GM12878 (cell line): ENCODE measurements at regions not wholly inside any gene's neighbourhood (a gene's known extent, or its start where the extent isn't known, plus 50 kb on each side); places are given as distances from the start of the nearest gene placed in this dataset.

ENCODE experiments used
- ATAC-seq: fragments of 200-7000 bp; cut with Tn5 transposase; 3 replicates; pipeline ENCODE4 v1.9.1; 2020; ENCODE audit warnings: mild to moderate bottlenecking, moderate library complexity
- BruUV-seq: library from RNA; stranded (reverse); fragments of 400-500 nt; replicated peaks from 2 replicates; lab custom pipeline; 2021; lab: Mats Ljungman, UMichigan
- CTCF ChIA-PET: fragments of 300-600 bp; sonication (Branson Sonifier 250); formaldehyde crosslinking; extraction: SDS; loops from one replicate; lab custom pipeline; 2021; ENCODE audit warnings: inconsistent platforms; lab: Yijun Ruan, JAX
- POLR2A ChIA-PET: fragments of 350-600 bp; formaldehyde crosslinking; extraction: SDS; loops from one replicate; lab custom pipeline; 2021; ENCODE audit warnings: inconsistent platforms; lab: Charles Lee
- RAD21 ChIA-PET: fragments of 300-600 bp; sonication (Branson Sonifier 250); formaldehyde crosslinking; loops from one replicate; lab custom pipeline; 2023; ENCODE audit warnings: antibody characterized with exemption; ENCODE audit not compliant: unreplicated experiment; lab: Charles Lee
- SMC1A ChIA-PET: fragments of 300-600 bp; sonication (Branson Sonifier 250); formaldehyde crosslinking; loops from one replicate; lab custom pipeline; 2023; ENCODE audit not compliant: unreplicated experiment, uncharacterized antibody; lab: Charles Lee
- DNase-seq: peaks from one replicate; pipeline ENCODE4 v3.0.0-alpha.2; 2011; ENCODE audit warnings: low read depth, low spot score
- FAIRE-seq: peaks from 3 replicates; lab custom pipeline; 2011; peaks lifted over from hg19 to GRCh38; lab: Jason Lieb, UNC
- H2AFZ ChIP-seq: 2 replicates; pipeline ENCODE4 v1.6.0; 2011; ENCODE audit warnings: low read depth, low read length, control low read depth; ENCODE audit not compliant: control insufficient read depth
- H3K27ac ChIP-seq: 2 replicates; pipeline ENCODE4 v1.5.1; 2011; ENCODE audit warnings: control low read depth; ENCODE audit not compliant: control insufficient read depth, insufficient read depth
- H3K27me3 ChIP-seq, 2 experiments: replicated peaks in 1 of 2; 2 replicates each; pipeline versions ENCODE4 v1.6.0 to v1.6.1; 2011; ENCODE audit warnings: low read length in 1 of 2; ENCODE audit not compliant: control insufficient read depth in 2 of 2, insufficient read depth in 2 of 2
- H3K36me3 ChIP-seq, 2 experiments: 2 replicates each; pipeline ENCODE4 v1.5.1; 2011; ENCODE audit warnings: low read length in 1 of 2; ENCODE audit not compliant: control insufficient read depth in 2 of 2, insufficient read depth in 2 of 2
- H3K4me1 ChIP-seq: 2 replicates; pipeline ENCODE4 v1.6.1; 2011; ENCODE audit warnings: mild to moderate bottlenecking, low read length, moderate library complexity, mixed read lengths; ENCODE audit not compliant: control insufficient read depth, insufficient read depth
- H3K4me2 ChIP-seq: 2 replicates; pipeline ENCODE4 v1.6.0; 2011; ENCODE audit warnings: control low read depth; ENCODE audit not compliant: control insufficient read depth, insufficient read depth
- H3K4me3 ChIP-seq: fragments of 200-600 bp; sonication (generic); 2 replicates; pipeline ENCODE4 v1.5.1; 2016
- H3K79me2 ChIP-seq: 2 replicates; pipeline ENCODE4 v1.6.0; 2011; ENCODE audit warnings: low read length; ENCODE audit not compliant: control insufficient read depth, insufficient read depth
- H3K9ac ChIP-seq: 2 replicates; pipeline ENCODE4 v1.8.0; 2011; ENCODE audit warnings: low read length, control low read depth, mixed read lengths; ENCODE audit not compliant: control insufficient read depth, insufficient read depth
- H3K9me3 ChIP-seq: replicated peaks from 3 replicates; pipeline ENCODE4 v1.5.1; 2011; ENCODE audit warnings: mild to moderate bottlenecking, low read length; ENCODE audit not compliant: control insufficient read depth, insufficient read depth
- H4K20me1 ChIP-seq: 2 replicates; pipeline ENCODE4 v1.6.0; 2011; ENCODE audit not compliant: control insufficient read depth, insufficient read depth
- CBX3 ChIP-seq: fragments of 200-600 bp; sonication (generic); IDR thresholded peaks from 2 replicates; pipeline ENCODE4 v1.6.1; 2016; ENCODE audit warnings: low read depth, borderline replicate concordance
- DPF2 ChIP-seq: fragments of 450-650 bp; IDR thresholded peaks from 2 replicates; pipeline ENCODE4 v1.6.1; 2017; ENCODE audit warnings: mild to moderate bottlenecking
- ETV6 ChIP-seq, 2 experiments: fragments of 450-650 bp in 1 of 2; IDR thresholded peaks in 1 of 2; conservative IDR thresholded peaks in 1 of 2; 2 replicates each; pipeline ENCODE4 v1.6.1; 2014; ENCODE audit warnings: antibody characterized with exemption in 1 of 2, borderline replicate concordance in 1 of 2, low read depth in 1 of 2, mild to moderate bottlenecking in 1 of 2, moderate library complexity in 1 of 2
- IKZF2 ChIP-seq, 2 experiments: fragments of 450-650 bp; IDR thresholded peaks; 2 replicates each; pipeline ENCODE4 v1.6.1; 2017; ENCODE audit warnings: mild to moderate bottlenecking in 2 of 2, moderate library complexity in 2 of 2
- JUND ChIP-seq: IDR thresholded peaks from 2 replicates; pipeline ENCODE4 v1.6.1; 2012; ENCODE audit warnings: low read depth, mild to moderate bottlenecking, low read length, improper control_type of control experiment, moderate library complexity
- MYB ChIP-seq: fragments of 150-350 bp; IDR thresholded peaks from 2 replicates; pipeline ENCODE4 v1.6.1; 2014; ENCODE audit warnings: mild to moderate bottlenecking, low read depth, low read length, borderline replicate concordance
- MYC ChIP-seq: IDR thresholded peaks from 2 replicates; pipeline ENCODE4 v1.6.1; 2011; ENCODE audit warnings: mild to moderate bottlenecking, low read length, moderate library complexity, inconsistent platforms; ENCODE audit not compliant: insufficient read depth, insufficient replicate concordance, insufficient read length, severe bottlenecking
- NBN ChIP-seq: fragments of 450-650 bp; IDR thresholded peaks from 2 replicates; pipeline ENCODE4 v1.6.1; 2016
- POLR2AphosphoS2 ChIP-seq: IDR thresholded peaks from 2 replicates; pipeline ENCODE4 v1.6.1; 2011; ENCODE audit warnings: low read depth, mild to moderate bottlenecking, low read length, improper control_type of control experiment, moderate library complexity
- RUNX3 ChIP-seq: IDR thresholded peaks from 2 replicates; pipeline ENCODE4 v1.6.1; 2012; ENCODE audit warnings: low read length, inconsistent platforms
- SIN3A ChIP-seq: IDR thresholded peaks from 2 replicates; pipeline ENCODE4 v1.6.1; 2012; ENCODE audit warnings: low read depth, low read length, improper control_type of control experiment
- SMAD5 ChIP-seq: IDR thresholded peaks from 2 replicates; pipeline ENCODE4 v1.6.1; 2016; ENCODE audit warnings: antibody characterized with exemption, low read depth
- SRF ChIP-seq, 2 experiments: IDR thresholded peaks; 2 replicates each; pipeline ENCODE4 v1.6.1; 2011; ENCODE audit warnings: low read depth in 2 of 2, low read length in 2 of 2, mild to moderate bottlenecking in 1 of 2, moderate library complexity in 1 of 2
- SUZ12 ChIP-seq: fragments of 200-600 bp; sonication (generic); IDR thresholded peaks from one replicate; pipeline ENCODE4 v1.6.1; 2018; ENCODE audit warnings: antibody characterized with exemption, mild to moderate bottlenecking; ENCODE audit not compliant: unreplicated experiment
- YY1 ChIP-seq: IDR thresholded peaks from 2 replicates; pipeline ENCODE4 v1.6.1; 2011; ENCODE audit warnings: low read depth, mild to moderate bottlenecking, low read length
- whole genome bisulfite sequencing: methylation state at CpG from one replicate; pipeline ENCODE4 v1.1.6; 2016; ENCODE audit warnings: low lambda C conversion rate; ENCODE audit not compliant: insufficient replicate concordance, insufficient coverage; ENCODE audit errors: missing lambda C conversion rate; 5-methylcytosine and 5-hydroxymethylcytosine counted together
- in situ Hi-C: fragments of 300-500 bp; cut with MboI; formaldehyde crosslinking; loops from 9 replicates; pipeline ENCODE4 v1.14.3; 2018; ENCODE audit warnings: mixed read lengths
- intact Hi-C: fragments of 100-400 bp; cut with micrococcal nuclease; formaldehyde crosslinking; loops from one replicate; pipeline ENCODE4 v1.14.2; 2022; ENCODE audit not compliant: unreplicated experiment
- TF ChIP-seq, protein P1 (sequence below): fragments of 450-650 bp; IDR thresholded peaks from 2 replicates; pipeline ENCODE4 v1.6.1; 2016; ENCODE audit warnings: mild to moderate bottlenecking
- TF ChIP-seq, protein P2 (sequence below): IDR thresholded peaks from 2 replicates; pipeline ENCODE4 v1.6.1; 2011; ENCODE audit warnings: mild to moderate bottlenecking, low read depth, low read length, moderate library complexity; ENCODE audit not compliant: insufficient replicate concordance

DNA sequence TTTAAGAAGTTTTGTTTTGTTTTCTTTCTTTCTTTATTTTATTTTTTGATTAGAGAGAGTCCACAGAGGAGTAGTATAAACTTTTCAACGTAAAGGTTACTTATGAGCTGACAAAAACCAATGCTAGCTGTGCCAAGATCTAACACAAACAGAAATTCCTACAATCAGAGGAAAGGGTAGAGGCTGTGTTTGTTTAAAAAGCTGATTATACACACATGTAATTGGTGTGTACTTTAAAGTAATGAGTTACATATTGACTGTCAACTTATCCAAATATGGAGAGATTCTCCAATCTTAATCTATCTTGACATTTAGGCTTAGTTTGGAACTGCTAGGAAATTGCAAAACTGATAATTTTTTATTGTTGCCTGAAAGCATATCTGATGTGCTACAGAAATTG lies 63.7 kb upstream of the FAM110C start:
- no peaks in the 10 kb centered on the region for H3K27me3 ChIP-seq
- ATAC-seq (no peak), DNase-seq (no peak), FAIRE-seq (no peak)
- H3K4me2 ChIP-seq: no peak overlapping the region
- H3K4me3 ChIP-seq: no peak overlapping the region
- H3K27ac ChIP-seq: no peak overlapping the region
- no peaks in the 10 kb centered on the region; the same call in 2 of the 3 replicates for H3K9me3 ChIP-seq
- in situ Hi-C loops (no loop called here), intact Hi-C loops (no loop called here)
- H3K79me2 ChIP-seq: no peaks in the 10 kb centered on the region
- WGBS: 0% methylated on average over 1 of the region's 1 CpG
- no peak overlapping the region for H3K9ac ChIP-seq
- no peak for TF ChIP-seq SIN3A
- no peak for TF ChIP-seq SUZ12
- TF ChIP-seq MYB: no peak
- TF ChIP-seq YY1: no peak
- TF ChIP-seq NBN: no peak
- no peak for TF ChIP-seq RUNX3
- no peak for TF ChIP-seq POLR2AphosphoS2
- TF ChIP-seq JUND: no peak
- ChIA-PET CTCF (no interaction called here), SMC1A (no interaction called here), RAD21 (no interaction called here), POLR2A (no interaction called here)
- H2AFZ ChIP-seq: no peak overlapping the region
- no TSS peak for BruUV-seq
- no peaks in the 10 kb centered on the region for H4K20me1 ChIP-seq
- no peaks in the 10 kb centered on the region for H3K36me3 ChIP-seq
- no peaks in the 10 kb centered on the region for H3K4me1 ChIP-seq

DNA sequence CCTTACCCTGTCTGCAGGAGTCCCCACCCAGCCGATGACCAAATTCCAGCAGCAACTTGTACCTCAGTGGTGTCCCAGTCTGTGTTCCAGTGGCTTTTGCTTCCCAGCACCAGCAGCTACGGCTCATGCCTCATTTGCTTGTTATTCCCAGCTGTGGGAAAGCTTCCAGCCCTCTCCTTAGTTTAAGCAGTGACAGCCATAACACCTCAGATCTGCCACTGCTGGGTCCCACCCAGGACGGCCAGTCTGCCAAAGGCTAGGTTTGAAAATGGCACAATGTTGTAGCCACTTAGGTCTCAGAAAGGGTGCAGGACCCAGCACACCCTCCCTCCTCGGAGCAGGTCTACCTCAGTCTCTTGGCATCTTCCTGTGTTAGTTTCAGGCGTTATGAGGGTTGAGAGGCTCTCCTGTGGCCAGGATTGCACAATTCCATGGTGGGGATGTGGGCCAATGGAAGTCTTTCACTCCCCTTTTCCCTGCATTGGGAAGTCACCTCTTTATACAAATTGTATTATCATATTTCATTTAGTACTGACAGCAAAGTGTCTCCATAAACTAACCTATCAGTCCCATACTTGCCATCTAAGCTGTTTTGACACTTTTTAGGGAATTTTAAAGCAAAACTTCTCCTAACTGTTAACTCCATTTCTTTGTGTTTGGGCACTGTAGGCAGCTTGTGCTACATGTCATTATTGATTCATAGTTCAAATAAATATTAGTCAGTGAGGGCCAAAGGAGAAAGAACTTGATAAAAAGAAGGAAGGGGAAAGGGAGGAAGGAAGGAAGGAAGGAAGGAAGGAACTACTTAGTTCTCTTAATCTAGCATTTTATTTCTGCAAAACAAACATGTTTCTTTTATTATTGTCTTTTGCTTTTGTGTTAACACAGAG lies 62.9 kb upstream of the FAM110C start:
- SMC1A ChIA-PET: no interaction called here
- TF ChIP-seq SMAD5: no peak
- TF ChIP-seq, protein P1, sequence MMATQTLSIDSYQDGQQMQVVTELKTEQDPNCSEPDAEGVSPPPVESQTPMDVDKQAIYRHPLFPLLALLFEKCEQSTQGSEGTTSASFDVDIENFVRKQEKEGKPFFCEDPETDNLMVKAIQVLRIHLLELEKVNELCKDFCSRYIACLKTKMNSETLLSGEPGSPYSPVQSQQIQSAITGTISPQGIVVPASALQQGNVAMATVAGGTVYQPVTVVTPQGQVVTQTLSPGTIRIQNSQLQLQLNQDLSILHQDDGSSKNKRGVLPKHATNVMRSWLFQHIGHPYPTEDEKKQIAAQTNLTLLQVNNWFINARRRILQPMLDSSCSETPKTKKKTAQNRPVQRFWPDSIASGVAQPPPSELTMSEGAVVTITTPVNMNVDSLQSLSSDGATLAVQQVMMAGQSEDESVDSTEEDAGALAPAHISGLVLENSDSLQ: no peak
- no peak for TF ChIP-seq MYC
- no peak for TF ChIP-seq ETV6 (conservative IDR thresholded peaks at IDR 0.05 in 1 of 2, IDR thresholded peaks at IDR 0.05 in 1 of 2; ENCODE audit: borderline replicate concordance in 1 of 2, low read depth in 1 of 2)
- TF ChIP-seq, protein P2, sequence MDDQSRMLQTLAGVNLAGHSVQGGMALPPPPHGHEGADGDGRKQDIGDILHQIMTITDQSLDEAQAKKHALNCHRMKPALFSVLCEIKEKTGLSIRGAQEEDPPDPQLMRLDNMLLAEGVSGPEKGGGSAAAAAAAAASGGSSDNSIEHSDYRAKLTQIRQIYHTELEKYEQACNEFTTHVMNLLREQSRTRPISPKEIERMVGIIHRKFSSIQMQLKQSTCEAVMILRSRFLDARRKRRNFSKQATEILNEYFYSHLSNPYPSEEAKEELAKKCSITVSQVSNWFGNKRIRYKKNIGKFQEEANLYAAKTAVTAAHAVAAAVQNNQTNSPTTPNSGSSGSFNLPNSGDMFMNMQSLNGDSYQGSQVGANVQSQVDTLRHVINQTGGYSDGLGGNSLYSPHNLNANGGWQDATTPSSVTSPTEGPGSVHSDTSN: no peak
- TF ChIP-seq DPF2: no peak
- no peak for TF ChIP-seq CBX3
- TF ChIP-seq IKZF2 (IDR thresholded peaks at IDR 0.05): no peak
- no peak for TF ChIP-seq SRF (IDR thresholded peaks at IDR 0.05; ENCODE audit: low read depth in 2 of 2, low read length in 2 of 2)

More for the DNA sequence above, 62.9 kb upstream of the FAM110C start:
- ATAC-seq (no peak), FAIRE-seq (no peak), DNase-seq (no peak)
- no peaks in the 10 kb centered on the region for H3K79me2 ChIP-seq
- ChIA-PET CTCF (no interaction called here), RAD21 (no interaction called here), POLR2A (no interaction called here)
- no peaks in the 10 kb centered on the region; the same call in 2 of the 3 replicates for H3K9me3 ChIP-seq
- H2AFZ ChIP-seq: no peak overlapping the region
- no peaks in the 10 kb centered on the region for H3K4me1 ChIP-seq
- H3K4me2 ChIP-seq: no peak overlapping the region
- BruUV-seq: no TSS peak
- no peak overlapping the region for H3K4me3 ChIP-seq
- in situ Hi-C loops (no loop called here), intact Hi-C loops (no loop called here)
- H3K9ac ChIP-seq: no peak overlapping the region
- H3K27me3 ChIP-seq: no peaks in the 10 kb centered on the region
- H3K27ac ChIP-seq: no peak overlapping the region
- WGBS: 0% methylated on average over 4 of the region's 5 CpGs
- no peaks in the 10 kb centered on the region for H4K20me1 ChIP-seq
- H3K36me3 ChIP-seq: no peaks in the 10 kb centered on the region
